Stimulated activated naive CD8-positive, alpha-beta T cell treated with anti-CD3 and anti-CD28 coated beads, Interleukin-15, amount 100 ng/mL, for 72 hours (primary cell): ENCODE measurements at regions not wholly inside any gene's neighbourhood (a gene's known extent, or its start where the extent isn't known, plus 50 kb on each side); places are given as distances from the start of the nearest gene placed in this dataset.
"Not testable (repeated sequence)": the region's sequence is repeated elsewhere in the genome, so short reads cannot be mapped to it uniquely, and the experiment has no call there.

Experiments used
- ATAC-seq: fragments of 150-1000 bp; cut with Tn5 transposase; 2 replicates; pipeline ENCODE4 v1.10.0; 2021; ENCODE audit warnings: mild to moderate bottlenecking, moderate library complexity
- DNase-seq, 2 donors: peaks; one replicate each; pipeline ENCODE4 v3.0.0; 2021 to 2022
- H3K27ac Mint-ChIP-seq, 2 donors: one replicate each; pipeline ENCODE4 v1.8.0; 2022; ENCODE audit warnings: mild to moderate bottlenecking in 2 of 2, mixed read lengths in 2 of 2, moderate library complexity in 2 of 2
- H3K27me3 Mint-ChIP-seq: one replicate; pipeline ENCODE4 v1.8.0; 2022; ENCODE audit warnings: mixed read lengths
- H3K4me1 Mint-ChIP-seq: one replicate; pipeline ENCODE4 v1.8.0; 2022; ENCODE audit warnings: mild to moderate bottlenecking, mixed read lengths
- H3K4me3 Mint-ChIP-seq, 2 donors: one replicate each; pipeline ENCODE4 v1.8.0; 2022; ENCODE audit warnings: mild to moderate bottlenecking in 2 of 2, mixed read lengths in 2 of 2, moderate library complexity in 1 of 2
- H3K9me3 Mint-ChIP-seq, 2 donors: one replicate each; pipeline ENCODE4 v1.8.0; 2022; ENCODE audit warnings: mixed read lengths in 2 of 2

DNA sequence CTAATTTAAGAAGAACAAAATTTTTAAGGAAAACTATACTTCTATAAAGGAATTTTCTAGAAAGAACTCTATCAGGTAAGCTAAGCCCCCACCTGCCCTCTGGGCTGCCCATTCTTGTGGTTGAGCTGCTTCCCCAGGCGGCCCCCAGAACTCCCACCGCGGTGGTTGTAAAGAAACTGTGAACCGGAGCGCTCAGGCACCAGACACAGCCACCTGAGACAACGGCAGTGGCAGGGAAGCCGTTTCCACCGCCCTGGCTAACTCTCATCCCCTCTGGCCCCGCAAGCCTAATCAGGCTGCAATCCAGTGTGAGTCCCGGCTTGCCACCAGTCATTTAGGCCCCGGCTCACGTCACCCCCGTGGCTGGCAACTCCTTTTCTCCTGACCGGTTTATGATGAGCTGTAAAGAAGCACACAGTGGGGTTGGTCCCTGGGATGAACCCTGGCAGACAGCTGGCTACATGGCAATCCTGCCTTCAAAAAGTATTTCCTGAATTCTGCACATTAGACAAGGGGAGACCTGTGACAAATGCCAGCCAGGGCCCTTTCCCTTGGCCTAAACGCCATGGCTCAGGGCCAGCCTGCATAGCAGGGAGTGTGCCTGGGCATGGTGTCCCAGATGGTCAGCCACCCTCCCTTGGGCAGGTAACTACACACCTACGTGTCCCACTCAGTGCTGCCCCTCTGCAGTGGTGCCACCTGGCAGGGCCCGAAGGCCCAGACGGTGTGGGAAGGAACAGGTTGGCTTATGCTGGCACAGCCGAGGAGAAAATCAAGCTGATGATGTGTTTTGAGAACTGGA is 63.8 kb upstream of the GPR31 start:
- no peak for DNase-seq
- no peaks in the 10 kb centered on the region for H3K9me3 Mint-ChIP-seq
- H3K4me1 Mint-ChIP-seq: no peaks in the 10 kb centered on the region

DNA sequence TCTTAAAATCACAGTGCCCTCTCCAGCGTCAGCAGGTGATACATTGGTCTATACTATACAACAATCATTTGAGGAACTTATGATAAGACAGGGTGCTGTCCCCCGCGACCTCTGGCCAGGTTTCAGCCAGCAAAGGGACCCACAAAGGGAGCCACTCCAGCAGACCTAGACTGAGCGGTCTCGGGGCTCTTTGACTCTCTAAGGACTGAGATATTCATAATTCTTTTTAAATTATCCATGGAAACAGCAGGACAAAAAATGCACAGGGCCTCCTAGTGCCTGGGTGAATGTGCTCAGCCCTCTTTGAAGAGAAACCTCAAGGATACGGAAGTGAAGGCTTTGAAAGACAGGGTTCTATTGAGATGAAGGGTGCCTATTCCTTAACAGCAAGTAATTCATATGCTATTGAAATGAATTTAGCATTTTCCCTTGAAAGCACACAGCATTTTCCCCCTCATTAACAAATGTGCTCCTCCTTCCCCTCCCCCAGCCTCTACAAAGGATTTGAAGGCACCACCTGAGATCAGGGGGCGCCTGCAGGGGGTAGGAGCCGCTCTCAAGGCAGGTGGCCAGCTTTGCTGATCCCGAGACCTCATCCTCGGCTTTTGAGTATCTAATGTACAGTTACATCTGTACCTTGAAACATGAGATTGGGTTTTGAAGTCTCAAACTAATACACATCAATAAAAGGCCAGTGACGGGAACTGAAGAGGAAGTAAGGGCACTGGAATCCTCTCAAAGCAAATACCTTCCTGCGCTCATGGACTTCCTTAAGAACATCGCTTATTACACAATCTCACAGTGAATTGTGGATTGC is 65.3 kb upstream of the UNC93A start:
- H3K4me3 Mint-ChIP-seq, H3K4me1 Mint-ChIP-seq, ATAC-seq, DNase-seq, H3K9me3 Mint-ChIP-seq: not testable (repeated sequence)
- Mint-ChIP-seq H3K27ac (peak overlapping the region in 1 of 2 donors; percentile 15), H3K27me3 (peaks cover 51% of the 10 kb centered on the region)

More for the DNA sequence above, 63.8 kb upstream of the GPR31 start:
- peak; percentile 24 for ATAC-seq
- peaks cover 10% of the 10 kb centered on the region for H3K27me3 Mint-ChIP-seq
- H3K27ac Mint-ChIP-seq: no peak overlapping the region
- H3K4me3 Mint-ChIP-seq: no peak overlapping the region

DNA sequence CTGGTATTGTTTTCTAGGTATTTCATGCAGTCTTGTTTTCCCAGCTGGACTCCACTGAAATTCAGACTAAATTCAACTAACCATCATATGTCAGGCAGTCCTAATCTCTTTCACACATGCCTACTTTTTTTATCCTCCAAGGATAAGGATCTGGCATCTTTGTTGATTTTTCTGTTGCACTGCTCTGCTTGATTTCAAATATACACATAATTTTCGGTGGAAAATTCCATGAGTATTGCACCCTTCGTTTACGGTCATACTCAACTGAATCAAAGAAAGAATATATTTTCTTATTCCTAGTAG is 64.8 kb upstream of the UNC93A start:
- Mint-ChIP-seq H3K4me3 (no peak overlapping the region), H3K9me3 (no peaks in the 10 kb centered on the region), H3K4me1 (no peaks in the 10 kb centered on the region), H3K27me3 (peaks cover 51% of the 10 kb centered on the region), H3K27ac (no peak overlapping the region)
- no peak for DNase-seq
- no peak for ATAC-seq

DNA sequence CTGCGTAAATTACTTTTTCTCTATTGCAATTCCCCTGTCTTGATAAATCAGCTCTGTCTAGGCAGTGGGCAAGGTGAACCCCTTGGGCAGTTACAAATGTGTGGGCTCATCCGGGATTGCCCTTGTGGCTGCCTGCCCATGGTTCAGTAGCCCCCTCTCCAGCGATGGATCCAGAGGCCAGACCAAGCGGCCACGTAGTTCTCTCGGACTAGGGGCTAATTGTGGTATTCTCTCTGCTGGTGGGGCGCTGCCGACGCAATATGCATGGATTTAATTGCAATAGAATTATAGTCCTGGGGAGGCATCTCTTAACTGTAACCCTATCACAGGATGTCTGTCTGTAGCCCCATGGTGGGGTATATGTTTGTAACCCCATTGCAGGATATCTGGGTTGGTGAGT is 64.3 kb upstream of the UNC93A start:
- Mint-ChIP-seq H3K27ac (no peak overlapping the region), H3K4me1 (no peaks in the 10 kb centered on the region), H3K4me3 (no peak overlapping the region), H3K27me3 (peaks cover 51% of the 10 kb centered on the region), H3K9me3 (no peaks in the 10 kb centered on the region)
- DNase-seq (no peak), ATAC-seq (no peak)

DNA sequence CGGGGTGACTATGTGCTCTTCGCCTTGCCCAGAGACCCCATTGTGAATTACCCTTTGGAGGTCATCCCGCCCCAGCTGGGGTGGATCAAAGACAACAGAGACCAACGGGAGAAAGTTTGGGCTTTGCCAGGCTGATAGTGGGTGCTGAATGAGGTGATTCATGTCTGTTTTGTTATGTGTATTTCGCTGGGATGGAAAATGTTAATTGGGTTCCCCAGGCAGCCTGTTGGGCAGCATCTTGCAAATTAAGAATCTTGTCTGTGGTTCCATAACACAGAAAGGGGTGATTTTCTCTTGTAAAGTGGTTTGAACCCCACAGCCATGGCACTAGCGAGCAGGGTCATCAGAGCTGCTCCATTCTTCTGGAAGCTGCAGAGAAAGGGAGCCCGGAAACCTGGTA is 63.1 kb upstream of the UNC93A start:
- Mint-ChIP-seq H3K27ac (no peak overlapping the region), H3K27me3 (peaks cover 58% of the 10 kb centered on the region), H3K4me1 (no peaks in the 10 kb centered on the region), H3K4me3 (no peak overlapping the region), H3K9me3 (no peaks in the 10 kb centered on the region)
- DNase-seq (no peak), ATAC-seq (no peak)

DNA sequence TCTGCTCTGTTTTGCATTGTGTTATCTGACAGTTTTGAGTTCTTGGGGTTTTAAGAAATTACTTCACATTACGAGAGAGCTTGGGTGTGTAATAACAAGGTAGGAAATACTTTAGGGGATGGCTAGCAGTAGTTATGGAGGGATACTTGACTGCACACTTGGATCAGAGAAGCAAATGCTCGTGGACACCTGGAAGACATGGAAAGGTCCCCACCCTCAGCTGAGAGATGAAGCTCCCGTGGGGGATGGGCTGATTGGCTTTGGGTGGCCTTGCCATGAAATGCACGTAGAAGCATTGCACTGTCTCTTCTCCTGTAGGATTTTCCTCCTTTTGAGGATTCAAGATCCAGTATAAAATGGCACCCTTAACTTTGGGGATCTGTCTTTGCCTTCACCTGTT is 61.5 kb upstream of the UNC93A start:
- Mint-ChIP-seq H3K27ac (no peak overlapping the region), H3K27me3 (peaks cover 68% of the 10 kb centered on the region), H3K4me3 (no peak overlapping the region), H3K9me3 (no peaks in the 10 kb centered on the region), H3K4me1 (no peaks in the 10 kb centered on the region)
- DNase-seq: no peak
- ATAC-seq: no peak

DNA sequence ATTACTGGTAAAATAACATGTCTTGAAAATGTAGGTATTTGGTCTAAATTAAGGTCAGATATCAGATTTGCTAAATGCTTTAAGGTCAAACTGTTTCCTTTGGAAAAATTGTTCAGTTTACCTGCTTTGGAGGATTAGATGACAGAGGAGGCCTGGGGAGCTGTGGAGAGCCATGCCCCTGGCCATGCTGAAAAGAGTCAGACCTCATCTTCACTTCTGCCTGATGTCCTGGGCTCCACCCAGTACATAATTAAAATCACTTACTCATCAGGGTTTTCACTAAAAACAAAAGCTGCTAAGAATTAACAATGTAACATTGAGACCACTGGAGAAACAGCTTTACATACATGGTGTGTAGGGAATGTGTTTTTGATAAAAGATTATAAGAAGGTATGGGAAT is 60.8 kb upstream of the UNC93A start:
- no peaks in the 10 kb centered on the region for H3K9me3 Mint-ChIP-seq
- no peak overlapping the region for H3K27ac Mint-ChIP-seq
- ATAC-seq (no peak), DNase-seq (no peak)
- H3K4me1 Mint-ChIP-seq: no peaks in the 10 kb centered on the region
- H3K27me3 Mint-ChIP-seq: peaks cover 74% of the 10 kb centered on the region
- H3K4me3 Mint-ChIP-seq: no peak overlapping the region

DNA sequence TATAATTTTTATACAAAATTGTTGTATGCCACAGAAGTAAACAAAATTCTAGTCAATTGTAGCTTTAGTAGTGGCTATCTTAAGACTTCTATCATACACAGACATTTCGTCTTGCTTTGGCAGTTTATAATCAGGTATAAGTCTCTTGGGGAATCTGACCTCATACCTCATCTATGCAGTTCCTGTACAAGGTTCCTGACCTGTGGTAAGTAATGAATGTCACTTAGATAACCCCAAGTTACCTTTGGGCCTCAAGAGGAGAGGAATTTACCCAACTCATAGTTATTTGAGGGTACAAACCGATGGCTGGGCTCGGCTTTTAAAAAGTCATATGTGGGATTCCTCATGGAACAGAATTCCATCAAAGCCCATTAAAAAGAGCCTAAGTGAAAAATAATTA is 58.8 kb upstream of the UNC93A start:
- DNase-seq (no peak), ATAC-seq (no peak)
- Mint-ChIP-seq H3K9me3 (no peaks in the 10 kb centered on the region), H3K4me1 (no peaks in the 10 kb centered on the region), H3K4me3 (no peak overlapping the region), H3K27me3 (peaks cover 59% of the 10 kb centered on the region), H3K27ac (no peak overlapping the region)

DNA sequence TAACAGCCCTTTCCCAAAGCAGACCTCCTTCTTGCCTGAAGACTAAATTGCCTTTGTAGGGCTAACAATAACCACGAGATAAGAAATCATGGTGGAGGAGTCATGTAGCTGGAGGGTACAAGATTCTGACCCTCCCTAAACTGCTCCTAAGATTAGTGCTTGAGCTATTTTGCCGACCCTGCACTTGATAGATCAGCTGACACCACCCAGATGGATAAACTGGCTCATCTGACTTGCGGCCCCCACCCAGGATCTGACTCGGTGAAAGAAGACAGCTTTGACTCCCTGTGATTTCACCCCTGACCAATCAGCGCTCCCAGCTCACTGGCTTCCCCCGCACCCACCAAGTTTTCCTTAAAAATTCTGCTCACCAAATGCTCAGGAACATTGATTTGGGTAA is 57.6 kb upstream of the UNC93A start:
- Mint-ChIP-seq H3K27me3 (peaks cover 55% of the 10 kb centered on the region), H3K9me3 (no peaks in the 10 kb centered on the region), H3K4me3 (no peak overlapping the region), H3K4me1 (no peaks in the 10 kb centered on the region), H3K27ac (no peak overlapping the region)
- ATAC-seq (no peak), DNase-seq (no peak)

DNA sequence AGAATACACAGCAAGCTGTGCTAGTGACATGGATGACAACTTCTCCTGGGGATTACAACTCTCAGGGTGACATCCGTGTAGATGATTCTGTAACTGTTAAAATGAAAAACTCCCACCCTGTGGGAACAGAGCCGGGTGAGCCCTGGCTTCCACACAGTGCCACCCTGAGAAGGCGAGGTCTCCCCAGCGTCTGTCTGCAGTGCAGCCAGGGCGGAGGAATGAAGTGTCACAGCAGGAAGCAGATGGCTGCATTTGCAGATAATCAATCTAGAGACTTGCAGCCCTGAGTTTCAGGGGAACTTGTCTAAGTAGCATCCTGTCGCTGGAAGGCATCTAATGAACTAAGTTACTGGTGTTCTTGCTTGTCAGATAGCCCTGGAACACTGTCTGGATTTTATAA is 56.5 kb upstream of the UNC93A start:
- H3K27ac Mint-ChIP-seq, DNase-seq, H3K9me3 Mint-ChIP-seq, ATAC-seq, H3K4me1 Mint-ChIP-seq, H3K4me3 Mint-ChIP-seq: not testable (repeated sequence)
- H3K27me3 Mint-ChIP-seq: peaks cover 45% of the 10 kb centered on the region

DNA sequence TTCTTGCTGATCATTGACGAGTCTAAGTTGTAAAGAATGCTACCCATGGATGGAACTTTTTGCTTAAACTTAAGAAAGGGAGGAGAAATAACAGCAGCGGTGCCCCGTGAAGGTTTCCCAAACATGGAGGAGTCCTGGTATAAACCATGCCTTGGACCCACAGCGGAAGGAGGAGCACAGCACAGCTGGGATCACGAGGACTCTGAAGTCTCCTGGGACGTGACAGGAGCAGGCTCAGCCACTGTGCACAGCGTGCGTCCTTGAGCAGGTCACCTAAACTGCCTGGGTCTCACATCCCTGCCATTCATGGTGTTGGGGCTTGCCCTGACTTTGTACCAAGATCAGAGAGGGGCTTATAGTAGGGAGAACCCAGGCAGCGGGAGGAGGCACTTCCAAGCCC is 56.1 kb upstream of the UNC93A start:
- H3K27me3 Mint-ChIP-seq: peaks cover 41% of the 10 kb centered on the region
- no peaks in the 10 kb centered on the region for H3K9me3 Mint-ChIP-seq
- no peak overlapping the region for H3K4me3 Mint-ChIP-seq
- ATAC-seq: no peak
- DNase-seq: no peak
- no peaks in the 10 kb centered on the region for H3K4me1 Mint-ChIP-seq
- no peak overlapping the region for H3K27ac Mint-ChIP-seq

DNA sequence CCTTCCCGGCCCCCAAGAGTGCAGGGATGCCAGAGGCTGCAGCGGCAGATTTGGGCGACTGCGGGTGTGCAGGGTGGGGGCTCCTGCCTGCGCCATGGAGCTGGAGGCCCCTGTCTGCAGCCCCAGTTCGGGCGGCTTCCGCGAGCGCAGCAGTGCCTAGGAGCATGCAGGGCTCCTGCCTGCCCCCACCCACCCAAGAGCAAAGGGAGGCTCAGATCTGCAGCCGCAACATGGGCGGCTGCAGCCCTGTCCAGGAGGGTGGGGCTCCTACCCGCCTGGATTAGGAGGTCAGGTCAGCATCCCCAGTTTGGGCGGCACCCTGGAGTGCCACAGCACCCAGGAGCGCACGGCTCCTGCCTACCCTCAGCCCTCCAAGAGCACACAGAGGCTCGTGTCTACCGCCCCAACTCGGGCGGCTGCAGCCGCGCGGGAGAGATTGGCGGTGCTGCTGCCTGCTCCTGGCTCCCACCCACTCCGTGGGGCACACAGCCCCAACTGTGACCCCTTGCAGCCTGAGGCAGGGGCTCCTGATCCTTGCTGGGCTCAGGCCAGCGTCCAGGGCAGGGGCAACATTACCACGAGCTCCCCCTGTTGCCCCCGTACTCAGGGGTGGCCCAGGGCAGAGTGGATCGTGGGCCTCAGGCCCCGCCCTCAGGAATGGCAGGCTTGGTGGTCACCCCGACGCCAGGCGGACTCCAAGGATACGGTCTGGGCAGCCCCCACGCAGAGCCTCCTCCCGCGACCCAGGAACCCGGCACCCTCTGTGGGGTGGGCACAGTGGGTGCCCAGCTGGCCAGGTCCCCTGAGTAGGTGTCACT is 55.5 kb upstream of the UNC93A start:
- no peak overlapping the region for H3K4me3 Mint-ChIP-seq
- H3K4me1 Mint-ChIP-seq: no peaks in the 10 kb centered on the region
- H3K9me3 Mint-ChIP-seq: no peaks in the 10 kb centered on the region
- peaks cover 35% of the 10 kb centered on the region for H3K27me3 Mint-ChIP-seq
- no peak overlapping the region for H3K27ac Mint-ChIP-seq
- ATAC-seq: peak; percentile 47
- no peak for DNase-seq

DNA sequence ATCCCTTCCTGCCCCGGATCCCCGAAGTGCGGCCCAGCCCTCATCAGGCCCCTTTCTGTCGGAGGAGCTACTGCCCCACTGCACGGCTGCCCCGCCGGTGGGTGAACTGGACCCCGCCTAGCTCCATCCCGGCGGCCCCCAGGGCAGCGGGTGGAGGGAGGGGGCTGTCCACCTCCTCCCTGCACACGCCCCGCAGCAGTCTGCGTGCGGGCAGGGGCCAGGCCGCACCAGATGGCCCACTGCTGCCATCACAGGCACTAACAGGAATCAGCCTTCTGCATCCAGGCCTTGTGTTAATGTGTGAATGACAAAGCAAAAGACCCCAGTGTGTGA is 54.9 kb upstream of the UNC93A start:
- ATAC-seq: peak; percentile 45
- Mint-ChIP-seq H3K4me3 (no peak overlapping the region), H3K4me1 (no peaks in the 10 kb centered on the region), H3K27ac (no peak overlapping the region), H3K27me3 (peaks cover 32% of the 10 kb centered on the region), H3K9me3 (no peaks in the 10 kb centered on the region)
- no peak for DNase-seq

DNA sequence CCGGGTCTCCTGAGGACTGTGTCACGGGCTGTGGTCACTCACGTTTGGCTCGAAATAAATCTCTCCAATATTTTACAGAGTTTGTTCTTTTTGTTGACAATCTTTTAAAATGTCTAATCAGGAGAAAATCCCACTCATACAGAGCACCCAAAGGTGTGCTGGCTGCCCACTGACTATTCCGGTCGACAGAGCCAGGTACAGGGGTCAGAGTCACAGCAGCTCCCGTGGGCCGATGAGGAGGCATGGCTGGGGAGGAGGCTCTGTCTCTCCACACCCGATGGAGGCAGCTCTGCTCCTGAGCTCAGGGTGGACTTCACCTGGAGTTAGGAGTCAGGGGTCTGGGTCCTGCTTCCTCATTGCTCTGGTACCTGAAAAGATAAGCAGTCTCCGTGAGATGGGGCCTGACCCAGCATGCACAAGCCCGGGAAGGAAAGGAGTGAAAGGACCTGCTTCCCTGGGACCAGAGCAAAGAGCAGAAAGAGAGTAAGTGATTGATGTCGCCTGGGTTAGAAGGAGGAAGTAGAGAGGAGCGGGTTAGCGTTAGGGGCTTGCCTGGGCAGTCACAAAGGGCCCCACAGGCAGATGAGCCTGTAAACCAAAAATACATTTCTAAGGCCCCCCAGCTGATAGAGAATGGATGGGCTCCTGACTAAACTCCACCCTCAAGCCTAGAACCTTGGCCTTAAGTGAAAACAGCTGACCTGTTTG is 53.5 kb upstream of the UNC93A start:
- Mint-ChIP-seq H3K27ac (peak overlapping the region in 1 of 2 donors; percentile 15), H3K4me1 (no peaks in the 10 kb centered on the region), H3K9me3 (no peaks in the 10 kb centered on the region), H3K4me3 (no peak overlapping the region), H3K27me3 (peaks cover 29% of the 10 kb centered on the region)
- DNase-seq: no peak
- ATAC-seq: no peak

DNA sequence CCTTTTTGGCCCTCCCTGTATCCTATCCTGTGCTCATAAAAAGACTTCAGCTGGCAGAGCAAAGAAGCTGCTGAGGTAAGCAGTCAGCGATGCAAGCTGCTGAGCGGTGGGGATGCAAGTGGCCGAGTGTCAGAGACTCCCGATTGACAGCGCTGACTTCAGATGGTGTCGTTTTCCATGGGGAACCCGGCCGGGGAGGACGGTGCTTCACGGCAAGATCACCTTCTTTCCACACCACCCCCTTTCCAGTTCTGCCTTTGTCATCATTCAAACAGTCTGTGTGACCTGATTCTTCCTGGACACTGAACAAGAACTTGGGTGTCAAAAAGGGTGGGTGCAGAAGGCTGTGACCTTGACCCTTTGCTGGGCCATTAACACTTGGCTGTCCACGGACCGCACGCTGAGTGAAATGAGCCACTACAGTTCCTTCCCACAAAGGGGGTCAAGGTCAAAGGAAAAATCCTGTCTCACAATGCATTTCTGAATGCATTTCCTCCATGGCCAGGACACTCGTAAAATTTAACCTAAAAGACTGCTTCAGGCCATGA is 52.9 kb upstream of the UNC93A start:
- DNase-seq: no peak
- no peaks in the 10 kb centered on the region for H3K4me1 Mint-ChIP-seq
- peaks cover 23% of the 10 kb centered on the region for H3K27me3 Mint-ChIP-seq
- no peaks in the 10 kb centered on the region for H3K9me3 Mint-ChIP-seq
- no peak overlapping the region for H3K27ac Mint-ChIP-seq
- ATAC-seq: no peak
- no peak overlapping the region for H3K4me3 Mint-ChIP-seq
